ENCODE measurements at regions not wholly inside any gene's neighbourhood (a gene's known extent, or its start where the extent isn't known, plus 50 kb on each side); places are given as distances from the start of the nearest gene placed in this dataset.

DNA sequence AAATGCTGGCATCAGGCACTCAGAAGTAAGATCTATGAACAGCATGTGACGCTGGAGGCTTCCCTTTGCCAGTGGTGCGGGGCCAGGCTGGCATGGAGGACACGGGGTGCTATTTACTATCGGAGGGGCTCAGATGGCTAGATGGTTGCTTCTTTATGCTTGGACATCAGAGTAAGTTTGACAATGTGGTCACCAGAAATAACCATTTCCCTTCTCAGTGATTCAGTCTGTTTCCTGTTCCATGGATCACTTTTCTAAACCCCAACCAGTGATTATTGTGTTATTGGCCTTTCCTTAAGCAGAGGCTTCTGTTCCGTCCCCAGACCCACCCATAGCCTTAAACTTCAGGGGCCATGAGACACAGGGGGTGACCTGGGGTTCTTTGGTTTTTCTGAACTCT lies 55.4 kb upstream of the DHX15 start:
- H3K9me3 ChIP-seq = no peaks in the 10 kb centered on the region
- DNase-seq (ENCODE audit: low read depth in 1 of 2, low spot score in 1 of 2) (no peak), FAIRE-seq (no peak), ATAC-seq (no peak)
- no peak for TF ChIP-seq HOXB5 (CRISPR knock-in tag; IDR thresholded peaks at IDR 0.05)
- TF ChIP-seq ATOH8 (CRISPR knock-in tag; IDR thresholded peaks at IDR 0.05; ENCODE audit: low read depth) = no peak
- TF ChIP-seq SREBF2 (IDR thresholded peaks at IDR 0.05) = no peak
- TF ChIP-seq GATA3 (IDR thresholded peaks at IDR 0.05; ENCODE audit: borderline replicate concordance) = no peak
- no peak for TF ChIP-seq HEYL (CRISPR knock-in tag; IDR thresholded peaks at IDR 0.05)
- TF ChIP-seq EHMT2 (IDR thresholded peaks at IDR 0.05; ENCODE audit: low read depth) = no peak
- no peak for TF ChIP-seq KDM5A (IDR thresholded peaks at IDR 0.05)
- no peak for TF ChIP-seq FOSB (CRISPR knock-in tag; IDR thresholded peaks at IDR 0.05)
- no peak for TF ChIP-seq HMGXB4 (CRISPR knock-in tag; IDR thresholded peaks at IDR 0.05; ENCODE audit: borderline replicate concordance)
- no peak for TF ChIP-seq JUN (IDR thresholded peaks at IDR 0.05)
- POLR2A ChIA-PET = no interaction called here
- peaks cover 21% of the 10 kb centered on the region for H3K4me1 ChIP-seq
- WGBS (ENCODE audit: missing lambda C conversion rate) = 92% methylated on average over 5 of the region's 5 CpGs
- H3K4me2 ChIP-seq = no peak overlapping the region
- no peak overlapping the region for H3K4me3 ChIP-seq
- H3K27ac ChIP-seq = no peak overlapping the region
- CTCF ChIA-PET = interaction anchor here (1.1 to 1.4 kb wide), 2 partner anchors 9 to 23 kb away, joined by 3 read pairs; no protein-coding TSS in a partner anchor

DNA sequence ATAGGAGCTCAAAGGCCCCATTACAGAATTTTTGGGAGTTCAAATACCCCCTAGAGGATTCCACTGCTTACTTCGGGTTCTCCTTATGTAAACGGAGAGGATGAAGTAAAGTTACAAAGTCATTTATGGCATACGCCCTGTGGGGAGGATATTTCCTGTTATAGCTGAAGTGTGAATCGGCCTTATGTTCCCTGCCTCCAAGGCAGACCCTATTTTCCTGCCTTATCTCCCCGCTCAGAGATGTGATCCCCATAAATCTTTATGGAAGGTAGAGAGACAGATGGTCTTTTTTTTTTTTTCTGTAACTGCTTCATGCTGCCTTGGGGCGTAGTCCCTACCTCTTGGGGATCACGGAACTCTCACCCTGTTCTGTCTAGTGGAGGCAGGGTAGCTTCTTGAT lies 56.0 kb upstream of the DHX15 start:
- peaks cover 23% of the 10 kb centered on the region for H3K4me1 ChIP-seq
- no peak overlapping the region for H3K4me3 ChIP-seq
- no peak for TF ChIP-seq USF2 (IDR thresholded peaks at IDR 0.05)
- no peak for TF ChIP-seq KDM1A (IDR thresholded peaks at IDR 0.05; ENCODE audit: low read depth)
- TF ChIP-seq ZSCAN20 (CRISPR knock-in tag; IDR thresholded peaks at IDR 0.05) = no peak
- no peak for TF ChIP-seq RARB (CRISPR knock-in tag; IDR thresholded peaks at IDR 0.05)
- TF ChIP-seq POLR2AphosphoS2 (conservative IDR thresholded peaks at IDR 0.05; ENCODE audit: low read length) = no peak
- no peak for TF ChIP-seq RNF2 (IDR thresholded peaks at IDR 0.05; ENCODE audit: borderline replicate concordance, low read depth)
- TF ChIP-seq, protein P1, sequence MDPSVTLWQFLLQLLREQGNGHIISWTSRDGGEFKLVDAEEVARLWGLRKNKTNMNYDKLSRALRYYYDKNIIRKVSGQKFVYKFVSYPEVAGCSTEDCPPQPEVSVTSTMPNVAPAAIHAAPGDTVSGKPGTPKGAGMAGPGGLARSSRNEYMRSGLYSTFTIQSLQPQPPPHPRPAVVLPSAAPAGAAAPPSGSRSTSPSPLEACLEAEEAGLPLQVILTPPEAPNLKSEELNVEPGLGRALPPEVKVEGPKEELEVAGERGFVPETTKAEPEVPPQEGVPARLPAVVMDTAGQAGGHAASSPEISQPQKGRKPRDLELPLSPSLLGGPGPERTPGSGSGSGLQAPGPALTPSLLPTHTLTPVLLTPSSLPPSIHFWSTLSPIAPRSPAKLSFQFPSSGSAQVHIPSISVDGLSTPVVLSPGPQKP (IDR thresholded peaks at IDR 0.05; ENCODE audit: low read depth, low read length) = no peak
- no peak for TF ChIP-seq CHD2 (IDR thresholded peaks at IDR 0.05; ENCODE audit: low read length, partially characterized antibody)
- TF ChIP-seq TFCP2L1 (CRISPR knock-in tag; IDR thresholded peaks at IDR 0.05) = no peak
- no peak for TF ChIP-seq CBX8 (IDR thresholded peaks at IDR 0.05)
- no peak for TF ChIP-seq NR3C1 (IDR thresholded peaks at IDR 0.05)
- TF ChIP-seq GATA3 (IDR thresholded peaks at IDR 0.05; ENCODE audit: borderline replicate concordance) = no peak
- TF ChIP-seq FOXS1 (CRISPR knock-in tag; IDR thresholded peaks at IDR 0.05) = no peak
- TF ChIP-seq ESRRA (IDR thresholded peaks at IDR 0.05; ENCODE audit: borderline replicate concordance, low read length) = no peak
- no peak for TF ChIP-seq ATOH8 (CRISPR knock-in tag; IDR thresholded peaks at IDR 0.05; ENCODE audit: low read depth)
- TF ChIP-seq, protein P2, sequence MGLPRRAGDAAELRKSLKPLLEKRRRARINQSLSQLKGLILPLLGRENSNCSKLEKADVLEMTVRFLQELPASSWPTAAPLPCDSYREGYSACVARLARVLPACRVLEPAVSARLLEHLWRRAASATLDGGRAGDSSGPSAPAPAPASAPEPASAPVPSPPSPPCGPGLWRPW (IDR thresholded peaks at IDR 0.05) = no peak
- TF ChIP-seq, protein P3, sequence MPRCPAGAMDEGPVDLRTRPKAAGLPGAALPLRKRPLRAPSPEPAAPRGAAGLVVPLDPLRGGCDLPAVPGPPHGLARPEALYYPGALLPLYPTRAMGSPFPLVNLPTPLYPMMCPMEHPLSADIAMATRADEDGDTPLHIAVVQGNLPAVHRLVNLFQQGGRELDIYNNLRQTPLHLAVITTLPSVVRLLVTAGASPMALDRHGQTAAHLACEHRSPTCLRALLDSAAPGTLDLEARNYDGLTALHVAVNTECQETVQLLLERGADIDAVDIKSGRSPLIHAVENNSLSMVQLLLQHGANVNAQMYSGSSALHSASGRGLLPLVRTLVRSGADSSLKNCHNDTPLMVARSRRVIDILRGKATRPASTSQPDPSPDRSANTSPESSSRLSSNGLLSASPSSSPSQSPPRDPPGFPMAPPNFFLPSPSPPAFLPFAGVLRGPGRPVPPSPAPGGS (IDR thresholded peaks at IDR 0.05) = no peak
- DNase-seq (ENCODE audit: low read depth in 1 of 2, low spot score in 1 of 2) (no peak), ATAC-seq (no peak), FAIRE-seq (no peak)
- no peak overlapping the region; a peak in 1 of 6 replicates for H3K27ac ChIP-seq
- H3K9me3 ChIP-seq = no peaks in the 10 kb centered on the region
- H3K4me2 ChIP-seq = no peak overlapping the region
- ChIA-PET CTCF (no interaction called here), POLR2A (no interaction called here)
- WGBS (ENCODE audit: missing lambda C conversion rate) = 75% methylated on average over 6 of the region's 7 CpGs

All from A549 (cell line).